ENCODE measurements at regions not wholly inside any gene's neighbourhood (a gene's known extent, or its start where the extent isn't known, plus 50 kb on each side); places are given as distances from the start of the nearest gene placed in this dataset.

DNA sequence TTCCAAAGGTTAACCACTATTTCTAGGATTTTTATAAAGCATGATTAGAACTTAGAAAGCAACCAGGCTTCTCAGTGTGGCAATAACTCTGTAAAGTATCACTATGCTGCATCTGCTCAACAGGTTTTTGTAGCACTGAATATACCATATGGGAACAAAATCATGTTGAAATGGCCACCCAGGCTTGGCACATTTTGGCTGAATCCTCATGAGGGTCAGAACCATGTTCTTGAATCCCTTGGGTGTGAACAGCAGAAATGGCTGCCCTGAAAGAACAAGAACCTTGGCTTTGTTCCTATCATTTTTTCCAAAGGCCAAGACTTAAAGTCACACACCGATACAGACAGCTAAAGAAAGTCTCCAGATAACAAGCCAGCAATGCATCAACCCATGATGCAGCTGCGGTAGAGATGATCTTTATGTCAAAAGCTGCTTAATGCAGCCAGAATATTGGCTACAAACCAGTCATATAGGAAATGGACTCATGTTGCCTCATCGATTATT lies 283.0 kb upstream of the NOX3 start:
- no peak overlapping the region for H4K5ac ChIP-seq (ENCODE audit: low read depth, low read length)
- H3K27me3 ChIP-seq (ENCODE audit: control insufficient read depth, insufficient read depth, low read length): no peaks in the 10 kb centered on the region
- no peaks in the 10 kb centered on the region for H3K79me1 ChIP-seq (ENCODE audit: low read depth in 1 of 2, low read length in 2 of 2)
- H2BK20ac ChIP-seq (ENCODE audit: low read depth, low read length): no peak overlapping the region
- no peak overlapping the region for H3K4me3 ChIP-seq (ENCODE audit: insufficient read depth, low read depth, low read length)
- H3K4me2 ChIP-seq (ENCODE audit: low read depth, low read length): no peak overlapping the region
- no peaks in the 10 kb centered on the region for H3K9me1 ChIP-seq (ENCODE audit: insufficient read depth, low read length)
- H3K4me1 ChIP-seq (ENCODE audit: control insufficient read depth, insufficient read depth, low read length): 0 out of 2 replicates have a peak, but pooled peaks cover 2% of the 10 kb centered on the region
- H3K36me3 ChIP-seq (ENCODE audit: control insufficient read depth, insufficient read depth, low read length): no peaks in the 10 kb centered on the region
- ChIA-PET POLR2A (ENCODE audit: unreplicated experiment) (no interaction called here), CTCF (no interaction called here)
- intact Hi-C loops (cut with micrococcal nuclease): no loop called here
- H2AK9ac ChIP-seq (replicated peaks; ENCODE audit: low read depth, low read length, poor library complexity): no peak overlapping the region
- H2AK5ac ChIP-seq (ENCODE audit: low read depth, low read length): no peak overlapping the region
- no peaks in the 10 kb centered on the region for H4K20me1 ChIP-seq (ENCODE audit: insufficient read depth, low read length)
- TF ChIP-seq MAZ (IDR thresholded peaks at IDR 0.05; ENCODE audit: borderline replicate concordance, low read depth, low read length): no peak
- TF ChIP-seq MXI1 (IDR thresholded peaks at IDR 0.05; ENCODE audit: borderline replicate concordance, low read depth, low read length): no peak
- TF ChIP-seq POLR2A (IDR thresholded peaks at IDR 0.05; ENCODE audit: low read depth, low read length): no peak
- TF ChIP-seq RCOR1 (IDR thresholded peaks at IDR 0.05; ENCODE audit: insufficient replicate concordance, low read length): no peak
- TF ChIP-seq BHLHE40 (IDR thresholded peaks at IDR 0.05; ENCODE audit: low read depth, low read length): no peak
- TF ChIP-seq CHD1 (IDR thresholded peaks at IDR 0.05; ENCODE audit: low read depth, low read length): no peak
- no peak for TF ChIP-seq MAFK (IDR thresholded peaks at IDR 0.05; ENCODE audit: low read depth, low read length)
- no peak for TF ChIP-seq NFE2L2 (IDR thresholded peaks at IDR 0.05; ENCODE audit: low read depth, low read length)
- TF ChIP-seq RFX5 (IDR thresholded peaks at IDR 0.05; ENCODE audit: low read depth, low read length): no peak
- no peak for TF ChIP-seq FOS (IDR thresholded peaks at IDR 0.05; ENCODE audit: low read depth, low read length)
- no peak overlapping the region for H3K4ac ChIP-seq (ENCODE audit: low read depth, low read length)
- in situ Hi-C loops (cut with MboI; ENCODE audit: low sequenced_read_pairs): no loop called here
- no peak for DNase-seq
- H3K9ac ChIP-seq (ENCODE audit: low read depth, low read length): no peak overlapping the region
- BruUV-seq (replicated peaks): no TSS peak
- H4K8ac ChIP-seq (ENCODE audit: low read depth in 2 of 2, low read length in 2 of 2): no peak overlapping the region
- H3K23ac ChIP-seq (ENCODE audit: low read depth, low read length): no peak overlapping the region
- H2BK120ac ChIP-seq (ENCODE audit: low read depth, low read length): no peak overlapping the region
- no peak overlapping the region for H2BK15ac ChIP-seq (ENCODE audit: low read depth, low read length)
- 80% methylated on average over 1 of the region's 3 CpGs; no CpG with 5 or more reads in 1 of the 2 experiments for WGBS, 2 experiments (ENCODE audit: extremely low coverage in 2 of 2, insufficient read length in 1 of 2)
- H3K56ac ChIP-seq (ENCODE audit: extremely low read depth, insufficient read depth, low read length): no peak overlapping the region
- no peak for ATAC-seq (ENCODE audit: low read depth)
- no peak overlapping the region for H3K27ac ChIP-seq (ENCODE audit: insufficient read depth, low read length)
- H3K14ac ChIP-seq (replicated peaks; ENCODE audit: low read depth, low read length): no peak overlapping the region
- no peak overlapping the region for H2AFZ ChIP-seq (replicated peaks; ENCODE audit: low read length, poor library complexity)
- H3K9me3 ChIP-seq (ENCODE audit: control insufficient read depth, insufficient read depth, low read length): no peaks in the 10 kb centered on the region
- H4K91ac ChIP-seq (ENCODE audit: insufficient read depth, low read depth, low read length): no peak overlapping the region
- no peak overlapping the region for H2BK5ac ChIP-seq (ENCODE audit: low read depth, low read length, poor library complexity, severe bottlenecking)
- dilution Hi-C loops (cut with HindIII; ENCODE audit: low sequenced_read_pairs, unreplicated experiment): no loop called here
- no peak overlapping the region for H3K18ac ChIP-seq (ENCODE audit: low read depth, low read length)
